ENCODE measurements at regions not wholly inside any gene's neighbourhood (a gene's known extent, or its start where the extent isn't known, plus 50 kb on each side); places are given as distances from the start of the nearest gene placed in this dataset.

GRCh38 chr21:27060190-27060589, 93.3 kb upstream of the ADAMTS5 start:
- Mint-ChIP-seq H3K27me3 (ENCODE audit: low read depth) (peaks cover 2% of the 10 kb centered on the region), H3K4me1 (no peaks in the 10 kb centered on the region), H3K27ac (ENCODE audit: unreplicated experiment) (no peak overlapping the region), H3K9me3 (peaks cover 17% of the 10 kb centered on the region), H3K36me3 (ENCODE audit: low read depth) (no peaks in the 10 kb centered on the region), H3K4me3 (no peak overlapping the region)
- no peak for DNase-seq (ENCODE audit: low read depth, low spot score)
- no peak for TF ChIP-seq CTCF (conservative IDR thresholded peaks at IDR 0.05)

- Mint-ChIP-seq H3K27ac (ENCODE audit: unreplicated experiment) (no peak overlapping the region), H3K9me3 (peaks cover 13% of the 10 kb centered on the region), H3K4me3 (no peak overlapping the region), H3K36me3 (ENCODE audit: low read depth) (no peaks in the 10 kb centered on the region), H3K27me3 (ENCODE audit: low read depth) (no peaks in the 10 kb centered on the region), H3K4me1 (no peaks in the 10 kb centered on the region)
- DNase-seq (ENCODE audit: low read depth, low spot score), result no peak
- TF ChIP-seq CTCF (conservative IDR thresholded peaks at IDR 0.05), result no peak
Observed at GRCh38 chr21:27058673-27059605, 92.1 kb upstream of the ADAMTS5 start.

GRCh38 chr21:27057997-27058396, 91.1 kb upstream of the ADAMTS5 start:
- Mint-ChIP-seq H3K27ac (ENCODE audit: unreplicated experiment) (no peak overlapping the region), H3K4me3 (no peak overlapping the region), H3K27me3 (ENCODE audit: low read depth) (no peaks in the 10 kb centered on the region), H3K9me3 (peaks cover 12% of the 10 kb centered on the region), H3K4me1 (no peaks in the 10 kb centered on the region), H3K36me3 (ENCODE audit: low read depth) (no peaks in the 10 kb centered on the region)
- DNase-seq (ENCODE audit: low read depth, low spot score), result no peak
- no peak for TF ChIP-seq CTCF (conservative IDR thresholded peaks at IDR 0.05)

- no peaks in the 10 kb centered on the region for H3K36me3 Mint-ChIP-seq (ENCODE audit: low read depth)
- peaks cover 4% of the 10 kb centered on the region for H3K9me3 Mint-ChIP-seq
- no peaks in the 10 kb centered on the region for H3K4me1 Mint-ChIP-seq
- H3K27ac Mint-ChIP-seq (ENCODE audit: unreplicated experiment), result no peak overlapping the region
- TF ChIP-seq CTCF (conservative IDR thresholded peaks at IDR 0.05), result no peak
- no peaks in the 10 kb centered on the region for H3K27me3 Mint-ChIP-seq (ENCODE audit: low read depth)
- no peak for DNase-seq (ENCODE audit: low read depth, low spot score)
- no peak overlapping the region for H3K4me3 Mint-ChIP-seq
Observed at GRCh38 chr21:27047658-27048314, 80.9 kb upstream of the ADAMTS5 start.

- no peaks in the 10 kb centered on the region for H3K4me1 Mint-ChIP-seq
- H3K27ac Mint-ChIP-seq (ENCODE audit: unreplicated experiment), result no peak overlapping the region
- no peak for DNase-seq (ENCODE audit: low read depth, low spot score)
Observed at GRCh38 chr21:27047283-27047657, 80.4 kb upstream of the ADAMTS5 start.

More at GRCh38 chr21:27047283-27047657, 80.4 kb upstream of the ADAMTS5 start:
- peaks cover 4% of the 10 kb centered on the region for H3K9me3 Mint-ChIP-seq
- no peaks in the 10 kb centered on the region for H3K27me3 Mint-ChIP-seq (ENCODE audit: low read depth)
- H3K36me3 Mint-ChIP-seq (ENCODE audit: low read depth), result no peaks in the 10 kb centered on the region
- TF ChIP-seq CTCF (conservative IDR thresholded peaks at IDR 0.05), result no peak
- no peak overlapping the region for H3K4me3 Mint-ChIP-seq

Measured in neural crest cell (in vitro differentiated cells).